H9 (cell line): ENCODE measurements at regions not wholly inside any gene's neighbourhood (a gene's known extent, or its start where the extent isn't known, plus 50 kb on each side); places are given as distances from the start of the nearest gene placed in this dataset.

Experiments used
- DNase-seq: peaks from one replicate; pipeline ENCODE4 v3.0.0-alpha.2; 2017
- H2AFZ ChIP-seq: one replicate; pipeline ENCODE4 v1.6.1; 2013; ENCODE audit warnings: mild to moderate bottlenecking, low read length, control low read depth, moderate library complexity
- H2AK5ac ChIP-seq: 2 replicates; pipeline ENCODE4 v1.6.1; 2013; ENCODE audit warnings: low read length, control low read depth, mixed read lengths; ENCODE audit not compliant: insufficient read length
- H2BK120ac ChIP-seq: one replicate; pipeline ENCODE4 v1.6.1; 2013; ENCODE audit warnings: low read depth, mild to moderate bottlenecking, low read length, control low read depth, inconsistent platforms; ENCODE audit not compliant: poor library complexity, severe bottlenecking
- H2BK12ac ChIP-seq: 2 replicates; pipeline ENCODE4 v1.6.1; 2013; ENCODE audit warnings: low read length, control low read depth, mixed read lengths, low read depth; ENCODE audit not compliant: insufficient read length
- H2BK15ac ChIP-seq: 2 replicates; pipeline ENCODE4 v1.6.1; 2013; ENCODE audit warnings: low read depth, low read length, control low read depth
- H2BK20ac ChIP-seq: one replicate; pipeline ENCODE4 v1.6.1; 2013; ENCODE audit warnings: low read depth, mild to moderate bottlenecking, low read length, control low read depth, inconsistent platforms; ENCODE audit not compliant: poor library complexity, severe bottlenecking
- H2BK5ac ChIP-seq: 2 replicates; pipeline ENCODE4 v1.6.1; 2013; ENCODE audit warnings: low read length, control low read depth, mixed read lengths; ENCODE audit not compliant: insufficient read length
- H3K14ac ChIP-seq: 2 replicates; pipeline ENCODE4 v1.6.1; 2013; ENCODE audit warnings: low read length, control low read depth; ENCODE audit not compliant: insufficient read depth
- H3K18ac ChIP-seq: 2 replicates; pipeline ENCODE4 v1.6.1; 2013; ENCODE audit warnings: low read depth, mild to moderate bottlenecking, mixed read lengths, low read length, control low read depth; ENCODE audit not compliant: insufficient read length
- H3K23ac ChIP-seq: 2 replicates; pipeline ENCODE4 v1.6.1; 2013; ENCODE audit warnings: low read length, control low read depth, mixed read lengths, low read depth; ENCODE audit not compliant: insufficient read length
- H3K23me2 ChIP-seq: 2 replicates; pipeline ENCODE4 v1.6.1; 2013; ENCODE audit warnings: low read depth, mild to moderate bottlenecking, mixed read lengths, low read length, control low read depth; ENCODE audit not compliant: insufficient read length, poor library complexity, severe bottlenecking
- H3K27ac ChIP-seq: 2 replicates; pipeline ENCODE4 v1.5.1; 2013; ENCODE audit warnings: low read length, control low read depth, mixed read lengths, low read depth; ENCODE audit not compliant: insufficient read length
- H3K27me3 ChIP-seq: 2 replicates; pipeline ENCODE4 v1.6.1; 2013; ENCODE audit warnings: low read length, control low read depth, inconsistent platforms; ENCODE audit not compliant: insufficient read depth
- H3K4ac ChIP-seq: 2 replicates; pipeline ENCODE4 v1.6.1; 2013; ENCODE audit warnings: low read depth, mild to moderate bottlenecking, control low read depth, inconsistent platforms, low read length, moderate library complexity
- H3K4me1 ChIP-seq: 2 replicates; pipeline ENCODE4 v1.6.1; 2013; ENCODE audit warnings: low read length, control low read depth, inconsistent platforms; ENCODE audit not compliant: insufficient read depth
- H3K4me2 ChIP-seq: 2 replicates; pipeline ENCODE4 v1.6.1; 2013; ENCODE audit warnings: low read length, control low read depth, mixed read lengths; ENCODE audit not compliant: insufficient read length, insufficient read depth
- H3K56ac ChIP-seq: 2 replicates; pipeline ENCODE4 v1.6.1; 2013; ENCODE audit warnings: low read depth, mild to moderate bottlenecking, mixed read lengths, low read length, control low read depth; ENCODE audit not compliant: insufficient read length
- H3K79me1 ChIP-seq: 2 replicates; pipeline ENCODE4 v1.6.1; 2013; ENCODE audit warnings: low read depth, mild to moderate bottlenecking, moderate library complexity, low read length, control low read depth, inconsistent platforms; ENCODE audit not compliant: insufficient read depth, poor library complexity, severe bottlenecking
- H3K79me2 ChIP-seq: 2 replicates; pipeline ENCODE4 v1.6.1; 2013; ENCODE audit warnings: low read length, control low read depth, inconsistent platforms; ENCODE audit not compliant: insufficient read depth
- H3K9ac ChIP-seq: 2 replicates; pipeline ENCODE4 v1.6.1; 2013; ENCODE audit warnings: low read length, control low read depth, mixed read lengths; ENCODE audit not compliant: insufficient read length; ENCODE audit errors: extremely low read depth
- H3K9me3 ChIP-seq: one replicate; pipeline ENCODE4 v1.6.1; 2013; ENCODE audit warnings: low read depth, low read length, inconsistent platforms; ENCODE audit not compliant: control insufficient read depth
- H3T11ph ChIP-seq: one replicate; pipeline ENCODE4 v1.6.1; 2013; ENCODE audit warnings: mild to moderate bottlenecking, low read length, control low read depth, inconsistent platforms
- H4K20me1 ChIP-seq: one replicate; pipeline ENCODE4 v1.6.1; 2013; ENCODE audit not compliant: control insufficient read depth, insufficient read length, insufficient read depth
- H4K5ac ChIP-seq: 2 replicates; pipeline ENCODE4 v1.6.1; 2013; ENCODE audit warnings: low read depth, mild to moderate bottlenecking, mixed read lengths, low read length, control low read depth; ENCODE audit not compliant: insufficient read length
- H4K8ac ChIP-seq: replicated peaks from 2 replicates; pipeline ENCODE4 v1.6.1; 2013; ENCODE audit warnings: low read length, control low read depth, mixed read lengths, low read depth; ENCODE audit not compliant: insufficient read length
- H4K91ac ChIP-seq: 2 replicates; pipeline ENCODE4 v1.6.1; 2013; ENCODE audit warnings: low read depth, mild to moderate bottlenecking, moderate library complexity, mixed read lengths, low read length, control low read depth; ENCODE audit not compliant: insufficient read length
- H3K27ac Mint-ChIP-seq, 3 experiments: 2 replicates in 2 of 3; 3 replicates in 1 of 3; pipeline ENCODE4 v1.8.0; 2020 to 2021; ENCODE audit warnings: mixed read lengths in 3 of 3, mild to moderate bottlenecking in 1 of 3, moderate library complexity in 1 of 3
- H3K27me3 Mint-ChIP-seq: 2 replicates; pipeline ENCODE4 v1.8.0; 2021; ENCODE audit warnings: low read depth, mild to moderate bottlenecking, moderate library complexity, mixed read lengths
- H3K36me3 Mint-ChIP-seq, 3 experiments: 2 replicates in 2 of 3; 3 replicates in 1 of 3; pipeline ENCODE4 v1.8.0; 2020 to 2021; ENCODE audit warnings: low read depth in 3 of 3, mixed read lengths in 3 of 3; ENCODE audit not compliant: insufficient read depth in 1 of 3
- H3K4me1 Mint-ChIP-seq, 2 experiments: 2 replicates each; pipeline ENCODE4 v1.8.0; 2020; ENCODE audit warnings: mixed read lengths in 2 of 2
- H3K4me3 Mint-ChIP-seq, 2 experiments: 2 replicates in 1 of 2; 3 replicates in 1 of 2; pipeline ENCODE4 v1.8.0; 2020 to 2021; ENCODE audit warnings: mild to moderate bottlenecking in 2 of 2, mixed read lengths in 2 of 2, moderate library complexity in 1 of 2
- H3K9me3 Mint-ChIP-seq, 2 experiments: 2 replicates in 1 of 2; 3 replicates in 1 of 2; pipeline ENCODE4 v1.8.0; 2020; ENCODE audit warnings: mild to moderate bottlenecking in 2 of 2, mixed read lengths in 2 of 2, moderate library complexity in 1 of 2
- WGBS: extraction: QIAGEN DNeasy Blood & Tissue Kit; methylation state at CpG from one replicate; pipeline ENCODE4 v1.1.7; 2013; ENCODE audit warnings: missing lambda C conversion rate, low lambda C conversion rate, mixed read lengths; ENCODE audit not compliant: insufficient read length; ENCODE audit errors: extremely low coverage; 5-methylcytosine and 5-hydroxymethylcytosine counted together
- TF ChIP-seq, protein P1 (sequence below): fragments of 200-600 bp; sonication (generic); conservative IDR thresholded peaks from 3 replicates; pipeline ENCODE4 v1.8.0; 2021; ENCODE audit warnings: antibody characterized with exemption, mild to moderate bottlenecking

DNA sequence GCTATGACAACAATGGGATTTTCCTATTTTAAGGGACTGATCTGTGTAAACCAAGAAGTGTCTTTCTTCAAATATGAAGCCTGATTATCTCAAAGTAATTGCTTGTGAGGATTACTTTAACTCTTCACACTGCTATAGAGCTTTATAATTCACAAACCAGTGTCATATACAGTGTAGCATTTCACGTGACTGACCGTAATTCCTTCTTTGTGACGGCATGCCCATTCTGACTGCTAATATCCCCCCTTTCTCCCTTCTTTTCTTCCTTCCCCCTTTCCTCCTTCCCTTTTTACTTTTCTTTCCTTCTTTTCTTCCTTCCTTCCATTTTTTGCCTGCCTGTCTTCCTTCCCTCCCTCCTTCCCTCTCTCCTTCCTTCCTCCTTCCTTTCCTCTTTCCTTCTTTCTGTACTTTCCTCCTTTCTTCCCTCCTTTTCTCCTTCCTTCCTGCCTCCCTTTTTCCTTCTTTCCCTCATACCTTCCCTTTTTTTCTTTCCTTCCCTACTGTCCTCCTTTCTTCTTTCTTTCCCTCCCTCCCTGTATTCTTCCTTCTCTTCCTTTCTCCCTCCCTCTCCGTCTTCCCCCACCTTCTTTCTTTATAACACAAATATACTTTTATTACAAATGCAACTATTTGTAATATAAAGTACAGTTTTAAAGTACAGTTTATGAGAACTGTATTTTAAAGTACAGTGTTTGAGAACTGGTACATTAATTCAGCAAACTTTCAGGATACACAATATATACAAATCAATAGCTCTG is 75.0 kb upstream of the EXOC2 start:
- Histone ChIP-seq H4K20me1 (no peaks in the 10 kb centered on the region), H2BK5ac (no peak overlapping the region), H3K9ac (no peak overlapping the region), H4K91ac (no peak overlapping the region), H2AFZ (no peak overlapping the region), H3K9me3 (no peaks in the 10 kb centered on the region), H3T11ph (no peak overlapping the region), H3K23ac (no peak overlapping the region), H3K4me2 (no peak overlapping the region), H2BK20ac (no peak overlapping the region), H3K4ac (no peak overlapping the region), H3K27ac (no peak overlapping the region), H3K56ac (no peak overlapping the region), H4K5ac (no peak overlapping the region), H3K4me1 (no peaks in the 10 kb centered on the region), H2BK12ac (no peak overlapping the region), H3K79me1 (no peaks in the 10 kb centered on the region), H3K79me2 (no peaks in the 10 kb centered on the region), H2BK15ac (no peak overlapping the region), H3K23me2 (no peaks in the 10 kb centered on the region), H4K8ac (no peak overlapping the region), H3K14ac (no peak overlapping the region), H3K27me3 (no peaks in the 10 kb centered on the region), H2AK5ac (no peak overlapping the region), H2BK120ac (no peak overlapping the region), H3K18ac (no peak overlapping the region)
- WGBS = 100% methylated on average over 1 of the region's 4 CpGs
- no peak for DNase-seq
- no peak overlapping the region for H3K27ac Mint-ChIP-seq
- H3K9me3 Mint-ChIP-seq = no peaks in the 10 kb centered on the region; a peak in 3 of 5 replicates
- H3K36me3 Mint-ChIP-seq = no peaks in the 10 kb centered on the region
- TF ChIP-seq, protein P1, sequence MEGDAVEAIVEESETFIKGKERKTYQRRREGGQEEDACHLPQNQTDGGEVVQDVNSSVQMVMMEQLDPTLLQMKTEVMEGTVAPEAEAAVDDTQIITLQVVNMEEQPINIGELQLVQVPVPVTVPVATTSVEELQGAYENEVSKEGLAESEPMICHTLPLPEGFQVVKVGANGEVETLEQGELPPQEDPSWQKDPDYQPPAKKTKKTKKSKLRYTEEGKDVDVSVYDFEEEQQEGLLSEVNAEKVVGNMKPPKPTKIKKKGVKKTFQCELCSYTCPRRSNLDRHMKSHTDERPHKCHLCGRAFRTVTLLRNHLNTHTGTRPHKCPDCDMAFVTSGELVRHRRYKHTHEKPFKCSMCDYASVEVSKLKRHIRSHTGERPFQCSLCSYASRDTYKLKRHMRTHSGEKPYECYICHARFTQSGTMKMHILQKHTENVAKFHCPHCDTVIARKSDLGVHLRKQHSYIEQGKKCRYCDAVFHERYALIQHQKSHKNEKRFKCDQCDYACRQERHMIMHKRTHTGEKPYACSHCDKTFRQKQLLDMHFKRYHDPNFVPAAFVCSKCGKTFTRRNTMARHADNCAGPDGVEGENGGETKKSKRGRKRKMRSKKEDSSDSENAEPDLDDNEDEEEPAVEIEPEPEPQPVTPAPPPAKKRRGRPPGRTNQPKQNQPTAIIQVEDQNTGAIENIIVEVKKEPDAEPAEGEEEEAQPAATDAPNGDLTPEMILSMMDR = no peak
- no peak overlapping the region for H3K4me3 Mint-ChIP-seq
- no peaks in the 10 kb centered on the region for H3K4me1 Mint-ChIP-seq
- peaks cover 1% of the 10 kb centered on the region for H3K27me3 Mint-ChIP-seq
